ENCODE measurements at regions not wholly inside any gene's neighbourhood (a gene's known extent, or its start where the extent isn't known, plus 50 kb on each side); places are given as distances from the start of the nearest gene placed in this dataset.

GRCh38 chr6:117136702-117137101 lies 128.7 kb upstream of the VGLL2 start:
- no peak overlapping the region for H3K27ac ChIP-seq (ENCODE audit: low read length)
- H3K79me2 ChIP-seq (ENCODE audit: low read length) = no peaks in the 10 kb centered on the region
- DNase-seq = no peak
- H3K4me3 ChIP-seq (ENCODE audit: low read length) = no peak overlapping the region
- H3K36me3 ChIP-seq (ENCODE audit: insufficient read depth, low read length) = no peaks in the 10 kb centered on the region
- no peaks in the 10 kb centered on the region for H4K20me1 ChIP-seq (ENCODE audit: insufficient read depth, low read depth, low read length)
- H3K4me1 ChIP-seq (ENCODE audit: low read length) = peaks cover 9% of the 10 kb centered on the region
- no peaks in the 10 kb centered on the region for H3K9me3 ChIP-seq (ENCODE audit: low read length)
- no peak overlapping the region for H3K9ac ChIP-seq (ENCODE audit: low read length)
- H3K4me2 ChIP-seq (ENCODE audit: low read depth, low read length, poor library complexity, severe bottlenecking) = no peak overlapping the region
- no peak overlapping the region for H2AFZ ChIP-seq (ENCODE audit: low read length)
- no peaks in the 10 kb centered on the region for H3K27me3 ChIP-seq (ENCODE audit: low read length)
- H3K9me2 ChIP-seq (replicated peaks; ENCODE audit: insufficient read depth, low read length) = no peaks in the 10 kb centered on the region

GRCh38 chr6:117137711-117138110 lies 127.6 kb upstream of the VGLL2 start:
- no peak for DNase-seq

GRCh38 chr6:117138425-117138824 lies 126.9 kb upstream of the VGLL2 start:
- H3K4me1 ChIP-seq (ENCODE audit: low read length) = peaks cover 9% of the 10 kb centered on the region
- no peak overlapping the region for H3K27ac ChIP-seq (ENCODE audit: low read length)
- no peaks in the 10 kb centered on the region for H3K36me3 ChIP-seq (ENCODE audit: insufficient read depth, low read length)
- DNase-seq = no peak
- H2AFZ ChIP-seq (ENCODE audit: low read length) = no peak overlapping the region
- no peaks in the 10 kb centered on the region for H3K9me2 ChIP-seq (replicated peaks; ENCODE audit: insufficient read depth, low read length)
- no peaks in the 10 kb centered on the region for H3K79me2 ChIP-seq (ENCODE audit: low read length)
- no peaks in the 10 kb centered on the region for H4K20me1 ChIP-seq (ENCODE audit: insufficient read depth, low read depth, low read length)
- H3K4me3 ChIP-seq (ENCODE audit: low read length) = no peak overlapping the region
- no peaks in the 10 kb centered on the region for H3K27me3 ChIP-seq (ENCODE audit: low read length)
- no peak overlapping the region for H3K9ac ChIP-seq (ENCODE audit: low read length)
- no peak overlapping the region for H3K4me2 ChIP-seq (ENCODE audit: low read depth, low read length, poor library complexity, severe bottlenecking)
- no peaks in the 10 kb centered on the region for H3K9me3 ChIP-seq (ENCODE audit: low read length)

More at GRCh38 chr6:117137711-117138110, 127.6 kb upstream of the VGLL2 start:
- Histone ChIP-seq H3K79me2 (ENCODE audit: low read length) (no peaks in the 10 kb centered on the region), H3K27ac (ENCODE audit: low read length) (no peak overlapping the region), H4K20me1 (ENCODE audit: insufficient read depth, low read depth, low read length) (no peaks in the 10 kb centered on the region), H3K9me2 (replicated peaks; ENCODE audit: insufficient read depth, low read length) (no peaks in the 10 kb centered on the region), H3K36me3 (ENCODE audit: insufficient read depth, low read length) (no peaks in the 10 kb centered on the region), H2AFZ (ENCODE audit: low read length) (no peak overlapping the region), H3K4me2 (ENCODE audit: low read depth, low read length, poor library complexity, severe bottlenecking) (no peak overlapping the region), H3K27me3 (ENCODE audit: low read length) (no peaks in the 10 kb centered on the region), H3K4me3 (ENCODE audit: low read length) (no peak overlapping the region), H3K9ac (ENCODE audit: low read length) (no peak overlapping the region), H3K9me3 (ENCODE audit: low read length) (no peaks in the 10 kb centered on the region), H3K4me1 (ENCODE audit: low read length) (peaks cover 9% of the 10 kb centered on the region)

GRCh38 chr6:117138920-117139319 lies 126.4 kb upstream of the VGLL2 start:
- Histone ChIP-seq H3K9me3 (ENCODE audit: low read length) (no peaks in the 10 kb centered on the region), H3K4me1 (ENCODE audit: low read length) (peaks cover 9% of the 10 kb centered on the region), H3K27me3 (ENCODE audit: low read length) (no peaks in the 10 kb centered on the region), H2AFZ (ENCODE audit: low read length) (no peak overlapping the region), H3K27ac (ENCODE audit: low read length) (no peak overlapping the region), H3K4me3 (ENCODE audit: low read length) (no peak overlapping the region), H3K79me2 (ENCODE audit: low read length) (no peaks in the 10 kb centered on the region), H3K36me3 (ENCODE audit: insufficient read depth, low read length) (no peaks in the 10 kb centered on the region), H3K9ac (ENCODE audit: low read length) (no peak overlapping the region), H3K4me2 (ENCODE audit: low read depth, low read length, poor library complexity, severe bottlenecking) (no peak overlapping the region), H4K20me1 (ENCODE audit: insufficient read depth, low read depth, low read length) (no peaks in the 10 kb centered on the region), H3K9me2 (replicated peaks; ENCODE audit: insufficient read depth, low read length) (no peaks in the 10 kb centered on the region)
- no peak for DNase-seq

- Histone ChIP-seq H3K27me3 (ENCODE audit: low read length) (no peaks in the 10 kb centered on the region), H2AFZ (ENCODE audit: low read length) (no peak overlapping the region), H3K79me2 (ENCODE audit: low read length) (no peaks in the 10 kb centered on the region), H3K4me3 (ENCODE audit: low read length) (no peak overlapping the region), H3K4me2 (ENCODE audit: low read depth, low read length, poor library complexity, severe bottlenecking) (no peak overlapping the region), H3K27ac (ENCODE audit: low read length) (no peak overlapping the region), H3K36me3 (ENCODE audit: insufficient read depth, low read length) (no peaks in the 10 kb centered on the region), H3K9ac (ENCODE audit: low read length) (no peak overlapping the region), H3K9me2 (replicated peaks; ENCODE audit: insufficient read depth, low read length) (no peaks in the 10 kb centered on the region), H3K4me1 (ENCODE audit: low read length) (peaks cover 9% of the 10 kb centered on the region), H3K9me3 (ENCODE audit: low read length) (no peaks in the 10 kb centered on the region), H4K20me1 (ENCODE audit: insufficient read depth, low read depth, low read length) (no peaks in the 10 kb centered on the region)
- DNase-seq = no peak
Measured at GRCh38 chr6:117142142-117142541, 123.2 kb upstream of the VGLL2 start.

- Histone ChIP-seq H3K4me2 (ENCODE audit: low read depth, low read length, poor library complexity, severe bottlenecking) (no peak overlapping the region), H3K9ac (ENCODE audit: low read length) (no peak overlapping the region), H3K9me2 (replicated peaks; ENCODE audit: insufficient read depth, low read length) (no peaks in the 10 kb centered on the region), H3K27me3 (ENCODE audit: low read length) (no peaks in the 10 kb centered on the region), H3K79me2 (ENCODE audit: low read length) (no peaks in the 10 kb centered on the region), H3K4me1 (ENCODE audit: low read length) (peaks cover 9% of the 10 kb centered on the region), H3K9me3 (ENCODE audit: low read length) (no peaks in the 10 kb centered on the region), H3K27ac (ENCODE audit: low read length) (no peak overlapping the region), H2AFZ (ENCODE audit: low read length) (no peak overlapping the region), H4K20me1 (ENCODE audit: insufficient read depth, low read depth, low read length) (no peaks in the 10 kb centered on the region), H3K36me3 (ENCODE audit: insufficient read depth, low read length) (no peaks in the 10 kb centered on the region), H3K4me3 (ENCODE audit: low read length) (no peak overlapping the region)
- no peak for DNase-seq
Measured at GRCh38 chr6:117142995-117143394, 122.4 kb upstream of the VGLL2 start.

- Histone ChIP-seq H3K79me2 (ENCODE audit: low read length) (no peaks in the 10 kb centered on the region), H3K9me2 (replicated peaks; ENCODE audit: insufficient read depth, low read length) (no peaks in the 10 kb centered on the region), H3K4me1 (ENCODE audit: low read length) (peaks cover 9% of the 10 kb centered on the region), H3K4me2 (ENCODE audit: low read depth, low read length, poor library complexity, severe bottlenecking) (no peak overlapping the region), H3K9me3 (ENCODE audit: low read length) (no peaks in the 10 kb centered on the region), H3K27me3 (ENCODE audit: low read length) (no peaks in the 10 kb centered on the region), H4K20me1 (ENCODE audit: insufficient read depth, low read depth, low read length) (no peaks in the 10 kb centered on the region), H3K9ac (ENCODE audit: low read length) (no peak overlapping the region), H3K36me3 (ENCODE audit: insufficient read depth, low read length) (no peaks in the 10 kb centered on the region), H3K4me3 (ENCODE audit: low read length) (no peak overlapping the region), H3K27ac (ENCODE audit: low read length) (no peak overlapping the region), H2AFZ (ENCODE audit: low read length) (no peak overlapping the region)
- DNase-seq = no peak
Measured at GRCh38 chr6:117143647-117144046, 121.7 kb upstream of the VGLL2 start.

- Histone ChIP-seq H3K9me3 (ENCODE audit: low read length) (no peaks in the 10 kb centered on the region), H4K20me1 (ENCODE audit: insufficient read depth, low read depth, low read length) (no peaks in the 10 kb centered on the region), H3K36me3 (ENCODE audit: insufficient read depth, low read length) (no peaks in the 10 kb centered on the region), H3K27me3 (ENCODE audit: low read length) (no peaks in the 10 kb centered on the region), H3K9ac (ENCODE audit: low read length) (no peak overlapping the region), H3K79me2 (ENCODE audit: low read length) (no peaks in the 10 kb centered on the region), H3K4me2 (ENCODE audit: low read depth, low read length, poor library complexity, severe bottlenecking) (no peak overlapping the region), H2AFZ (ENCODE audit: low read length) (no peak overlapping the region), H3K27ac (ENCODE audit: low read length) (no peak overlapping the region), H3K9me2 (replicated peaks; ENCODE audit: insufficient read depth, low read length) (no peaks in the 10 kb centered on the region), H3K4me3 (ENCODE audit: low read length) (no peak overlapping the region), H3K4me1 (ENCODE audit: low read length) (peaks cover under 1% of the 10 kb centered on the region; the same call in 1 of the 2 replicates)
- no peak for DNase-seq
Measured at GRCh38 chr6:117145940-117146339, 119.4 kb upstream of the VGLL2 start.

- Histone ChIP-seq H3K4me3 (ENCODE audit: low read length) (no peak overlapping the region), H3K27ac (ENCODE audit: low read length) (no peak overlapping the region), H3K27me3 (ENCODE audit: low read length) (no peaks in the 10 kb centered on the region), H3K36me3 (ENCODE audit: insufficient read depth, low read length) (no peaks in the 10 kb centered on the region), H3K9me3 (ENCODE audit: low read length) (no peaks in the 10 kb centered on the region), H2AFZ (ENCODE audit: low read length) (no peak overlapping the region), H3K9me2 (replicated peaks; ENCODE audit: insufficient read depth, low read length) (no peaks in the 10 kb centered on the region), H3K4me2 (ENCODE audit: low read depth, low read length, poor library complexity, severe bottlenecking) (no peak overlapping the region), H3K4me1 (ENCODE audit: low read length) (no peaks in the 10 kb centered on the region), H3K9ac (ENCODE audit: low read length) (no peak overlapping the region), H3K79me2 (ENCODE audit: low read length) (no peaks in the 10 kb centered on the region), H4K20me1 (ENCODE audit: insufficient read depth, low read depth, low read length) (no peaks in the 10 kb centered on the region)
- DNase-seq = no peak
Measured at GRCh38 chr6:117149324-117149723, 116.0 kb upstream of the VGLL2 start.
